GM21367 (cell line): ENCODE measurements at regions not wholly inside any gene's neighbourhood (a gene's known extent, or its start where the extent isn't known, plus 50 kb on each side); places are given as distances from the start of the nearest gene placed in this dataset.
A peak's percentile ranks its signal among the peaks of the same experiment; 100 is the strongest.

Source experiments
- ATAC-seq: cut with Tn5 transposase; IDR thresholded peaks from one replicate; pipeline ENCODE4 v1.9.1; 2021; ENCODE audit not compliant: unreplicated experiment

DNA sequence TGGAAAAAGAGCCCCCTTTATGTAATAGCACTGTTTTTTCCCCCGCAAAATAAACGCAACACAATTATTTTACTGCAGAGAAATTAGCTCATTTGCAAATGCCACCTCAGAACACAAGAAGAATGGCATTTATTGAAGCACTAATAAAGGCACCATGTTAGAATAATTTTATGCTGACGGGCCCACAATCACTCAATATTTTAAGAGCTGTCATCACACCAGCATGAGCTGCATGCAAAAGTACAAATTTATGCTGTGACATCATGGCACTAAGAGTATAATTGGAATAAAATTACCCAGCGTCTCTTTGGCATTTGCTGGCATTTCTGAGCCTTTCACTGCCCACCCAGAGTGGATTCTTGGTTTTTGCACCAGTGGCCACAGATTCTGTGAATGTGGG is 364.6 kb downstream of the TLE4 start:
- no peak for ATAC-seq

DNA sequence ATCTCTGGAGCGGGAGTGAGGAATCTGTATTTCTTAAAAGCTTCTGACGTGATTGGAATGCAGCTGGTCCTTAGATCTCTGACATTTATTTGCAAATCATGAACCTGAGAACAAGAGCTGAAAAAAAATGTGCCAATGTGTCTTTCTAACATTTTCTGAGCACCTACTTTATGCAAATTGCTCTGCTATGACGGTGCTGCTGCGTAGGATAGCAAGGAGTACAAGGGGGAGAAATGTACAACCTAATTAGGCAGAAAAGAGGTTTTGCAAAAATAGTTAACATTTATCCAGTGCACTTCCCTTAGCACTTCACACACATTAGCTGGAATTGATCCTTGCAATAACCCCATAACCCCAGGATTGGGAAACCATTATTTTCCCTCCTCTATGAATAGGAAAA is 357.5 kb downstream of the TLE4 start:
- ATAC-seq, result no peak

DNA sequence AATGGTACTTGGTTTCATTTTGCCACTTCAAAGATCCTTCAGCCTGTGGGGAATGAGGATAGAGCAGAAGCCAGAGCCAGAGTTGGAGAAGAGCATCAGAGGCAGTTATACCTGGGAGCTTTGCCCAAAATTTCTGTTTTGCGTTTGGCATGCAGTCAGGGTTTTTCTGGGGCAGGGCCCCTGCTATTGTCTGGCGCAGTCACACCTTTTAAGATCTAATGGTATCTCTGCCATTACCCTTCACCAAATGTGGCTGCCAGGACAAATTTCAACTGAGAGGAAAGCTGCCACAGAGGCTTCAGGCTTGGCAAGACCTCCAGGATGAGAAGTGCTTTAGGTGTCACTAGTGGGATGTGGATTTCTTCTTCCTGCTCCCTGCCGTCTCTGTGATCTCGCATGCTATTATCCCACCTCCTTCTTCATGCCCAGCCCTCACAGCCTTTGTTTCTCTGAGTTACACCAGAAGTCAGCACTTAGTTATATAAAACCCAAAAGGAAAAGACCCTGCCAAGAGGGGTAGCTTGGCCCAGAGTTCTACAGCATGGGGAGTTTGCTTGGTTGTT is 357.0 kb downstream of the TLE4 start:
- no peak for ATAC-seq

GRCh38 chr9:79925326-79925725 is 353.6 kb downstream of the TLE4 start:
- no peak for ATAC-seq

DNA sequence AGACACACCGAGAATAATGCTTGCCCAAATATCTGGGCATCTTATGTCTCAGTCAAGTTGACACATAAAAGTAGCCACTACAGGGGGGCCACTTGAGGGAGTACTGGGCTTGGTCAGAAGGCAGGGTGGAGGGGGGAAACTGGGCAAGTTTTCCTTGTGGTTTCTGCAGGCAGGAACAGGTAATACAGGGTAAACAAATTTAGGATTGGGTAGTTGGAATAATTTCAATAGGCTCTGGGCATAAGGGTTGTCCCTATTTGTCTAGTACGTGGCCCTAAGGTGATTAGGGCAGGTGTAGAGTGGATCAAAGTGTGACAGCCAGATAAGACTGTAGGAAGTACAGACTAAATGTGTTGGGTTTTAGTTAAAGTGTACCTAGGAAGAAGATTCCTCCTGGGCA is 353.1 kb downstream of the TLE4 start:
- no peak for ATAC-seq

GRCh38 chr9:79917421-79917820 is 345.7 kb downstream of the TLE4 start:
- ATAC-seq, result no peak

GRCh38 chr9:79913867-79914266 is 342.1 kb downstream of the TLE4 start:
- ATAC-seq, result no peak

GRCh38 chr9:79912318-79913070 is 340.7 kb downstream of the TLE4 start:
- ATAC-seq, result no peak

DNA sequence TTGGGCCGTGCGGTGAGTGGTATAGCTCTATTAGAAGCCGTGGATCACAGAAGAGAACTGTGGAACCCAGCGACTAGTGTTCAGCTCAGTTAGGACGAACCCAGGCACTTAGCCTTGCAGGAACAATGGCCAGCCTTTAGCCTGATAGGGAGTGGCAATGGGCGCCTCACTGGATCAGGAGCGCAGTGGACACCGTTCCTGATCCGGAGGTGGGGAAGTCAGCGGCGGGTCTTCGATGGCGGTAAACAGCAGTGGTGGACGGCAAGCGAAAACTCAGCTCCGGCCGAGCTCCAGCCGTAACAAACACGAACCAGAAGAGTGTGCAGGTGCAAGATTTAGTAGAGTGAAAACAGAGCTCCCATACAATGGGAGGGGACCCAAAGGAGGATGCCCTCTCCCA is 340.0 kb downstream of the TLE4 start:
- ATAC-seq, result no peak

- ATAC-seq, result no peak
Measured at GRCh38 chr9:79902825-79903600, 331.2 kb downstream of the TLE4 start.

- no peak for ATAC-seq
Measured at GRCh38 chr9:79900754-79901153, 329.0 kb downstream of the TLE4 start.

DNA sequence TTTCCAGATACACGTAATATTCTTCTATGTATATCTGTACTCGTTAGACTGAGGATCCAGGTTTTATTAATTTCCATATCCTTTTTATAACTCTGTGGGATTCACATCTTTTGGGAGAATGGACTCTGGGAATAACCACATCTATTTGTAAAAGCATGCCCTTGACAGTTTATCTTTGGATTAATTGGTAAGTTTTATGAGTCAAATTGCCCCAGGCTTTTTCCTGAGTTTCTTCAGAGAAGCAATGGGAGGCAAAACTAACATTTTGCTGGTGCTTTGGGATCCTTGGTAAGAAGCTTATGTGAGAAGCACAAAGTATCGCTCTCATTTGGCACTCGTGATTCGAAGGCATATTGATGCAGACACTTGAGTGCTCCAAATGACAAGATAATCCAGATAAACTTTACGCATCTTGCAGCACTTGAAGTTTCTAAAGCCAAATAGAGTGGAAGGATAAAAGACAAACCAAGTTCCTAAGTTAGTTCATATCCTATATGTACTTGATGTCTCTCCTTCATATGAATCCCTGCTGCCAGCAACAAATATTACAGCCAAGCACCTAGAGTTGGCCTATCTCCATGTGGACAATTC is 324.7 kb downstream of the TLE4 start:
- ATAC-seq, result no peak

DNA sequence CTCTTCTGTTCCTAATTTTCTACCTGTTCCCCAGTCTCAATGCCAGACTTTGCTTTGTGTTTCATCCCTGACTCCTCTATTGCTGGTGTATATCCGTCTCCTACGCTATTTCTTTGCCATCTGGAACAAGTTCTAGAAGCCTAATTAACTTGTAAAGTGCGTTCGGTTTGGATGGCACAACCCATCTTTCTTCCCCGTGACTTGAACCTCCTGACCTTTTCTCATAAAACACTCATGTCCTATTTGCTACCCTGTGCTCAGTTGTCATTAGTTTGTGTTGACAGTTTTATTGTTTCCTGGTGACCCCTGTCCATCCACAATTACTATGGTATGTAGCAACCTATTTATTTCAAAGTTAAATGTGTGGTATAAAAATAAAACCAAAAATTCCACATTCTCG is 323.5 kb downstream of the TLE4 start:
- no peak for ATAC-seq

- no peak for ATAC-seq
Measured at GRCh38 chr9:79889369-79889768, 317.6 kb downstream of the TLE4 start.

DNA sequence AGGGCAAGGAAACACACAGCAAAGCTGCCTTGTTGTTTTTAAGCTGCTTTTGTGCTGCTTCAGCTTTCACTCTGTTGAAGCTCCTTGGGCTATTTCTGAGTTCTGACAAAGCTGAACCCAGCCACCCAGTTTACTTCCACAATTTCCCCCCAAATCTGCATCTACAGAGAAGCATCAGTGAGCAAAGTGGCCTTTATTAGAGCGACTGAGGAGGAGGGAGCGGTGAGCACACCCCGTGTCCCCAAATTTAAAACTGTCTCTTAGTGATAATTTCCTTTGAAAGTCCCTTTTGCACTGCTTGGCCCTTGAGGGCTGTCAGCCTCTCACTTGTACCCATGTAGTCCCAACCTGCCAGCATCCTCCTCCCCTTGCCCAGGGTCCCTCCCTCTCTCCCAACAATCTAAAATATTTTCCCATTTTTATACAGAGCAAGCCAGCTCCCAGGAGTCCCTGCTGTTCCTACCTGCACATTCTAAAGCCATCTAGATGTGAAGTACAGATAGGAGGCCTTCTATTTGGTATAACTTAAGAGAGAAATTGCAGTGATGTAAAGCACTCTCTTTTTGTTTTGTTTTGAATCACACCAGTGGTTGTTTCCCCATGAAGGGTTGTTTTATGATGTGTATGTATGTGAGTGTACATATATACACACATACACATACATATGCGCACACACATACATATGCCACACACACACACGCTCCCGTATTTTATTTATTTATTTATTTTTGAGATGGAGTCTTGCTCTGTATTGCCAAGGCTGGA is 313.5 kb downstream of the TLE4 start:
- ATAC-seq, result no peak

DNA sequence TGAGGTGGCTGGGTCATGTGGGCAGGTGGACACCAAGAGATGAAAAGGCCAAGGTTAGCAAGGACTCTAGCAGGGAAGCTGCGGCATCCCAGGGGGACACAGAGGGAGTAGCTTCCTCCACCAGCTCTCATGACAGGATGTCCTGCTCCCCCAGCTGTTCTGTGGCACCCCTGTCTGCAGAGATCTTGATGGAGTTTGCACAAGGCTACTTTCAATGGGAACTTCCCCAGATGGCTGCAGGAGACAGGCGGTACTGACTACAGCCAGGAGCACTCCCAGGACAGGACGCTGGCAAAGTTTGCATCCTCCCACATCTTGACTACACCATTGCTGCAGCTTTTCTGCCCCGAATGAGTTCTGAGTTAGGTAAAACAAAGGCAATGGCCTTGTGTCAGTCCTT is 312.8 kb downstream of the TLE4 start:
- no peak for ATAC-seq

GRCh38 chr9:79883073-79883645 is 311.4 kb downstream of the TLE4 start:
- ATAC-seq, result peak; percentile 55

GRCh38 chr9:79880626-79881025 is 308.9 kb downstream of the TLE4 start:
- peak; percentile 40 for ATAC-seq

GRCh38 chr9:79877943-79878602 is 306.3 kb downstream of the TLE4 start:
- ATAC-seq, result peak; percentile 49

DNA sequence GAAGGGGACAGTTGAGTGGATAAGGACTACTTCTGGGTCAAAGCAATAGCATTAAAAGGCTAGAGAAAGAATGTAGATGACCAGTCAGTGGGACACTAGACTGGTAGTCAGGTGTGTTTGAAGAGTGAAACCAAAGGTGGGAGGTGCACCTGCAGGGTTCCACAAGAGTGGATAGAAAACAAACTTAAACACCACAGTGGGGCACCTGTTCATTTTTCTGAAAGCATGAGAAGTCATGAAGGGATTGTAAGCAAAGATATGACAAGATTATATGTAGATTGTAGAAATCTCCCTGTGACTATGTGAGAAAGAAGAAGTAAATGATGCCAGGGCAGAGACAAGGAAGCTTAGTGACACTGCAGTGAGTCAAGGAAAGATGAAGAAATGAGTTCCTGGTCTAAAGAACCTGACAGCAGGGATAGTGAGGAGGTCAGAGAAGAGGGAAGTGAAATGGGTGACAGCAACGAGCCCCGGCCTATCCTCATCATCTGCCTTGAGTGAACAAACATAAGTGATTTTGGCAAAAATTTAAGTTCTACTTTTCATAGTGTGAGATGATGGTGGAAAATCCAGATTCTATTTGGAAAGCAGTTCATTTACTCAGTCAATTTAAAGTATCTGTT is 296.9 kb downstream of the TLE4 start:
- ATAC-seq, result no peak
